Nephron (organoid): ENCODE measurements at regions not wholly inside any gene's neighbourhood (a gene's known extent, or its start where the extent isn't known, plus 50 kb on each side); places are given as distances from the start of the nearest gene placed in this dataset.
"Not testable (repeated sequence)": the region's sequence is repeated elsewhere in the genome, so short reads cannot be mapped to it uniquely, and the experiment has no call there.

Experiments used
- H3K27ac Mint-ChIP-seq, 3 experiments: 2 replicates each; pipeline ENCODE4 v1.8.0; 2020; ENCODE audit warnings: mixed read lengths in 3 of 3, mild to moderate bottlenecking in 2 of 3, moderate library complexity in 1 of 3
- H3K27me3 Mint-ChIP-seq: 2 replicates; pipeline ENCODE4 v1.8.0; 2021; ENCODE audit warnings: low read depth, mild to moderate bottlenecking, moderate library complexity, mixed read lengths
- H3K36me3 Mint-ChIP-seq: 2 replicates; pipeline ENCODE4 v1.8.0; 2020; ENCODE audit warnings: low read depth, mixed read lengths
- H3K4me1 Mint-ChIP-seq: 2 replicates; pipeline ENCODE4 v1.8.0; 2020; ENCODE audit warnings: mixed read lengths
- H3K4me3 Mint-ChIP-seq, 3 experiments: 2 replicates each; pipeline ENCODE4 v1.8.0; 2020; ENCODE audit warnings: mild to moderate bottlenecking in 3 of 3, mixed read lengths in 3 of 3, moderate library complexity in 2 of 3
- H3K9me3 Mint-ChIP-seq: 2 replicates; pipeline ENCODE4 v1.8.0; 2020; ENCODE audit warnings: mixed read lengths
- CTCF ChIP-seq, 3 experiments: fragments of 200-600 bp; sonication (generic); IDR thresholded peaks; one replicate each; pipeline ENCODE4 v1.5.0; 2021; ENCODE audit warnings: antibody characterized with exemption in 3 of 3; ENCODE audit not compliant: unreplicated experiment in 3 of 3

- no peak for TF ChIP-seq CTCF (IDR thresholded peaks at IDR 0.05; ENCODE audit: unreplicated experiment in 3 of 3)
- Mint-ChIP-seq H3K4me3 (no peak overlapping the region), H3K36me3 (no peaks in the 10 kb centered on the region), H3K27me3 (peaks cover 3% of the 10 kb centered on the region), H3K9me3 (peaks cover 6% of the 10 kb centered on the region), H3K4me1 (peaks cover 5% of the 10 kb centered on the region), H3K27ac (no peak overlapping the region)
Measured at GRCh38 chr14:37888234-37888633, 292.8 kb downstream of the TTC6 start.

DNA sequence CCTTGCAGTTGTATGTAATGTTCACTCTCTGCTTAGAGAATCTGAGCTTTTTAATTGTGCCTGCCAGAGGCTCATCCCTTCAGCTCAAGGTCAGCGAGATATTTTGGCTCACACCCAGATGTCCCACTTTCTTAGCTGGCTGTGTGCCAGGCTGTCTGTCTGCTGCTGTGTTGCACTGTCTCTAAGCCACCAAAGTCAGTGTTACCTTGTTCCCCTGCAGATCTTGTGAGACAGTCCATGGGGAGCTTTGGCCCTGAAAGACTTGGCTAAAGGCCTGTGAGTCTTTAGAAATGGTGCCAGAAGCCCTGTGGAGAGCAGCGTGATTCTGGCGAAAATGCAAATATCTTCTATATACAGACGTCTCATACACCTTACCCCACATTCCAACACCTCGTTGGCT, 293.7 kb downstream of the TTC6 start:
- Mint-ChIP-seq H3K36me3 (no peaks in the 10 kb centered on the region), H3K27me3 (peaks cover 3% of the 10 kb centered on the region), H3K27ac (peak overlapping the region in 2 of 3 experiments; percentile 26 to 27), H3K4me1 (peaks cover 5% of the 10 kb centered on the region), H3K9me3 (peaks cover 6% of the 10 kb centered on the region), H3K4me3 (no peak overlapping the region)
- TF ChIP-seq CTCF (IDR thresholded peaks at IDR 0.05; ENCODE audit: unreplicated experiment in 3 of 3): no peak

DNA sequence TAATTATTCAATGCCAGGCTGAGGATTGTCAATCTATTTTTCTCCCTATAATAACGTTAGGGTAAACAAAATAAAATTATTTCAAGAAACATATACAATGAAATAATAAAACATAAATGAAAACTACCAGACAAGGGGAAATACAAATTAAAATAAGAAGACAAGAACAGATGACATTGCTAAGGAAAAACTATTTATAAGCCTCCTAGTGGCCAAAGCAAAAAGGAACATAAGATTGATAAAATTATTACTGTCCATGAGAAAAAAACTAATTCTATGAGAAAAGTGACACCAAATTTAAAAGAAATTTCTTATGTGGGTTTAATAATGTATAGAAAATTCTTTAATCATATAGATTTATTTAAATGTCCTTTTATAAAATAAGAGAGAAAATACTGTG, 294.7 kb downstream of the TTC6 start:
- Mint-ChIP-seq H3K9me3 (peaks cover 6% of the 10 kb centered on the region), H3K27me3 (peaks cover 3% of the 10 kb centered on the region), H3K4me1 (peaks cover 5% of the 10 kb centered on the region), H3K36me3 (no peaks in the 10 kb centered on the region), H3K27ac (no peak overlapping the region), H3K4me3 (no peak overlapping the region)
- peak in 1 of 3 experiments; percentile 7 for TF ChIP-seq CTCF (IDR thresholded peaks at IDR 0.05; ENCODE audit: unreplicated experiment in 3 of 3)

- not testable (repeated sequence) for H3K4me1 Mint-ChIP-seq, H3K27ac Mint-ChIP-seq, H3K4me3 Mint-ChIP-seq, H3K27me3 Mint-ChIP-seq, H3K36me3 Mint-ChIP-seq, H3K9me3 Mint-ChIP-seq
Measured at GRCh38 chr14:37891500-37891899, 296.1 kb downstream of the TTC6 start.

DNA sequence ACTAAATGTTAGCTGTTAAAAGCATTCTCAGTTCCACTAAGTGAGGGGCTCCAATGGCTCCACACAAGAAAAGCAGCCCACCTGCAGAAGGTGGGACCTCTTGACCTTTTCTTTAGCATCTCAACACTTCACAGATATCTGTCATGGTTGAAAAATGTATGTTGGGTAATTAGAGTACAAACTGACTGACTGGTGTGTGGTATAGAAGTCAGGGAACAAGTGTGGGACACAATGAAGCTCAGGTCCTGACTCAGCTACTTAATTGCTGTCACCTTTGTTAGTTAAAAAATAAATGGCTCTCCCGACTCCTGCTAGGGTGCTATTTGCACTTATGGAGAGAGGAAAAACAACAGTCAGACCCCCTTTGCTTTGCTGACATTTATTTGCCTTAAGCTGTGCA, 299.0 kb downstream of the TTC6 start:
- Mint-ChIP-seq H3K4me1 (no peaks in the 10 kb centered on the region), H3K4me3 (no peak overlapping the region)
- TF ChIP-seq CTCF (IDR thresholded peaks at IDR 0.05; ENCODE audit: unreplicated experiment in 3 of 3): no peak

DNA sequence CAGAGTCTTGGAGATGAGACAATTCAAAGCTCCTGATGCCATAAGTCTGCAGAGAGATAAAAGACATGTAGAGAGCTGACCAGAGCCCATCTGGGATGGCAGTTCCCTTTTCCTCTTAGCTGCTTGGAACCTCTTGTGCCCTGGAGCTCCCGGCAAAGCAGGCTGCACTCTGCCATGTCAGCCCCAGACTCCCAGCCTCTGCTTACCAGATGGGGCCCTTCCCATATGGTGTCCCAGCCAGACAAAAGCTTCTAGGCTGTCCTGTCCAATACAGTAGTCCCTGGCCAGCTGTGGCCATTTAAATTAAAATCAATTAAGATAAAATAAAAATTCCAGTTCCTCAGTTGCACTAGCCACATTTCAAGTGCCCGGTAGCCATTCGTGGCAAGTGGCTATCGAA, 303.9 kb downstream of the TTC6 start:
- Mint-ChIP-seq H3K4me1 (peaks cover 5% of the 10 kb centered on the region), H3K4me3 (no peak overlapping the region), H3K36me3 (no peaks in the 10 kb centered on the region), H3K9me3 (no peaks in the 10 kb centered on the region), H3K27me3 (peaks cover 20% of the 10 kb centered on the region), H3K27ac (no peak overlapping the region)
- no peak for TF ChIP-seq CTCF (IDR thresholded peaks at IDR 0.05; ENCODE audit: unreplicated experiment in 3 of 3)

More for the DNA sequence above, 299.0 kb downstream of the TTC6 start:
- Mint-ChIP-seq H3K27me3 (peaks cover 3% of the 10 kb centered on the region), H3K27ac (no peak overlapping the region), H3K9me3 (peaks cover 6% of the 10 kb centered on the region), H3K36me3 (no peaks in the 10 kb centered on the region)
